ENCODE measurements at regions not wholly inside any gene's neighbourhood (a gene's known extent, or its start where the extent isn't known, plus 50 kb on each side); places are given as distances from the start of the nearest gene placed in this dataset.

GRCh38 chr2:146665800-146666199, 1179.0 kb upstream of the ACVR2A start:
- TF ChIP-seq CTCF (IDR thresholded peaks at IDR 0.05) (no peak), POLR2A (IDR thresholded peaks at IDR 0.05) (no peak)

All from Peyer's patch (tissue), 4 donors.